Liver (tissue), 7 donors: ENCODE measurements at regions not wholly inside any gene's neighbourhood (a gene's known extent, or its start where the extent isn't known, plus 50 kb on each side); places are given as distances from the start of the nearest gene placed in this dataset.

Experiments
- DNase-seq: peaks from one replicate; pipeline ENCODE4 v3.0.0-alpha.2; 2017; ENCODE audit warnings: low spot score
- H3K27ac ChIP-seq, 2 donors: one replicate each; pipeline ENCODE4 v1.7.0; 2013; ENCODE audit warnings: inconsistent platforms in 2 of 2, low read length in 2 of 2, control low read depth in 1 of 2, low read depth in 1 of 2, mild to moderate bottlenecking in 1 of 2
- H3K27me3 ChIP-seq, 4 donors: one replicate each; pipeline versions ENCODE4 v1.6.1 to v1.7.0; 2013; ENCODE audit warnings: low read length in 3 of 4, inconsistent platforms in 1 of 4, mild to moderate bottlenecking in 1 of 4, moderate library complexity in 1 of 4; ENCODE audit not compliant: control insufficient read depth in 4 of 4, insufficient read depth in 4 of 4
- H3K36me3 ChIP-seq, 4 donors: one replicate each; pipeline versions ENCODE4 v1.6.1 to v1.7.0; 2013; ENCODE audit warnings: low read length in 3 of 4, mild to moderate bottlenecking in 3 of 4, low read depth in 1 of 4, moderate library complexity in 1 of 4; ENCODE audit not compliant: control insufficient read depth in 4 of 4, insufficient read depth in 3 of 4
- H3K4me1 ChIP-seq, 4 donors: one replicate each; pipeline versions ENCODE4 v1.6.1 to v1.7.0; 2013; ENCODE audit warnings: low read length in 3 of 4, mild to moderate bottlenecking in 3 of 4, moderate library complexity in 1 of 4; ENCODE audit not compliant: control insufficient read depth in 4 of 4, insufficient read depth in 4 of 4
- H3K4me3 ChIP-seq, 3 donors: one replicate each; pipeline versions ENCODE4 v1.6.1 to v1.7.0; 2013; ENCODE audit warnings: low read length in 3 of 3, control low read depth in 1 of 3, low read depth in 1 of 3, mild to moderate bottlenecking in 1 of 3
- H3K9ac ChIP-seq, 2 donors: one replicate each; pipeline ENCODE4 v1.7.0; 2013; ENCODE audit warnings: low read length in 2 of 2, mild to moderate bottlenecking in 2 of 2, moderate library complexity in 2 of 2, control low read depth in 1 of 2, low read depth in 1 of 2
- H3K9me3 ChIP-seq, 4 donors: one replicate each; pipeline versions ENCODE4 v1.6.1 to v1.7.0; 2013; ENCODE audit warnings: low read length in 3 of 4; ENCODE audit not compliant: control insufficient read depth in 4 of 4
- EGR1 ChIP-seq, 2 donors: IDR thresholded peaks; 2 replicates each; pipeline ENCODE4 v1.6.1; 2016 to 2018; ENCODE audit warnings: antibody characterized with exemption in 2 of 2, low read depth in 2 of 2
- FOXA1 ChIP-seq: IDR thresholded peaks from 2 replicates; pipeline ENCODE4 v1.6.1; 2016; ENCODE audit warnings: antibody characterized with exemption
- FOXA2 ChIP-seq: IDR thresholded peaks from 2 replicates; pipeline ENCODE4 v1.6.1; 2016; ENCODE audit warnings: antibody characterized with exemption
- GABPA ChIP-seq, 2 donors: IDR thresholded peaks in 1 of 2; conservative IDR thresholded peaks in 1 of 2; 2 replicates each; pipeline ENCODE4 v1.6.1; 2016; ENCODE audit warnings: antibody characterized with exemption in 2 of 2, mild to moderate bottlenecking in 1 of 2, moderate library complexity in 1 of 2
- HNF4A ChIP-seq, 2 donors: conservative IDR thresholded peaks; 2 replicates each; pipeline ENCODE4 v1.6.1; 2016; ENCODE audit warnings: antibody characterized with exemption in 2 of 2, mild to moderate bottlenecking in 2 of 2
- HNF4G ChIP-seq: IDR thresholded peaks from 2 replicates; pipeline ENCODE4 v1.6.1; 2016; ENCODE audit warnings: antibody characterized with exemption
- JUND ChIP-seq, 2 donors: IDR thresholded peaks; 2 replicates each; pipeline ENCODE4 v1.6.1; 2016; ENCODE audit warnings: antibody characterized with exemption in 2 of 2
- NR2F2 ChIP-seq: IDR thresholded peaks from 2 replicates; pipeline ENCODE4 v1.6.1; 2016; ENCODE audit warnings: antibody characterized with exemption
- RAD21 ChIP-seq, 2 donors: IDR thresholded peaks; 2 replicates each; pipeline ENCODE4 v1.6.1; 2016; ENCODE audit warnings: antibody characterized with exemption in 2 of 2, mild to moderate bottlenecking in 2 of 2
- RXRA ChIP-seq, 2 donors: IDR thresholded peaks; 2 replicates each; pipeline ENCODE4 v1.6.1; 2017 to 2018; ENCODE audit warnings: antibody characterized with exemption in 2 of 2, mild to moderate bottlenecking in 1 of 2
- SP1 ChIP-seq: IDR thresholded peaks from 2 replicates; pipeline ENCODE4 v1.6.1; 2018; ENCODE audit warnings: antibody characterized with exemption, mild to moderate bottlenecking
- TAF1 ChIP-seq: conservative IDR thresholded peaks from 2 replicates; pipeline ENCODE4 v1.6.1; 2016; ENCODE audit warnings: antibody characterized with exemption, mild to moderate bottlenecking
- YY1 ChIP-seq: IDR thresholded peaks from 2 replicates; pipeline ENCODE4 v1.6.1; 2016; ENCODE audit warnings: antibody characterized with exemption, mild to moderate bottlenecking
- TF ChIP-seq, protein P1 (sequence below): IDR thresholded peaks from 2 replicates; pipeline ENCODE4 v1.6.1; 2016; ENCODE audit warnings: antibody characterized with exemption
- TF ChIP-seq, protein P2 (sequence below): fragments of 150-350 bp; IDR thresholded peaks from 2 replicates; pipeline ENCODE4 v1.5.1; 2017; ENCODE audit warnings: improper control_type of control experiment, low read depth, low read length; ENCODE audit not compliant: missing input control
- TF ChIP-seq, protein P3 (sequence below): IDR thresholded peaks from 2 replicates; pipeline ENCODE4 v1.6.1; 2016; ENCODE audit warnings: antibody characterized with exemption
- TF ChIP-seq, protein P4 (sequence below): IDR thresholded peaks from 2 replicates; pipeline ENCODE4 v1.6.1; 2016; ENCODE audit warnings: antibody characterized with exemption
- TF ChIP-seq, protein P5 (sequence below): IDR thresholded peaks from 2 replicates; pipeline ENCODE4 v1.6.1; 2016; ENCODE audit warnings: antibody characterized with exemption, mild to moderate bottlenecking
- donor health status: healthy.
- donor health status: healthy.
- donor health status: healthy.
- donor health status: healthy.

DNA sequence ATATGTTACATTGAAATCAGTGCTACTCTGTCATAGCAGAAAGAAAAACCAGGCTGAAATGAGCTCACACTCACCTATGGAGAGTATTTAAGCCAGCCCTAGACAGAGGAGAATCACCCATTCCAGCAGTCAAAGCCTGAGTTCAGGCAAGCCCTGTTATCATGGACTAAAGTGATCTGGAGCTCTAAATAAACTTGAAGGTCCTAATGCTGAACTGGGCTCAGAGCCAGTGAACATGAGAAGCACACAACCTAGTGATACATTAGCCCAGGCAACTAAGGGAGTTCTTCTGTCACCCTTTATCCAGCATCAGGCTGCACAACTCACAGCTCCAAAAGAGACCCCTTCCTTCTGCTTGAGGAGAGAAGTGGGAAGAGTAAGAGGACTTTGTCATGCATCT, 425.0 kb downstream of the COL12A1 start:
- H3K9ac ChIP-seq, result no peak overlapping the region
- TF ChIP-seq TAF1, result no peak
- no peak for TF ChIP-seq HNF4A (conservative IDR thresholded peaks at IDR 0.05)
- no peak for TF ChIP-seq EGR1 (IDR thresholded peaks at IDR 0.05; ENCODE audit: low read depth in 2 of 2)
- TF ChIP-seq, protein P1, sequence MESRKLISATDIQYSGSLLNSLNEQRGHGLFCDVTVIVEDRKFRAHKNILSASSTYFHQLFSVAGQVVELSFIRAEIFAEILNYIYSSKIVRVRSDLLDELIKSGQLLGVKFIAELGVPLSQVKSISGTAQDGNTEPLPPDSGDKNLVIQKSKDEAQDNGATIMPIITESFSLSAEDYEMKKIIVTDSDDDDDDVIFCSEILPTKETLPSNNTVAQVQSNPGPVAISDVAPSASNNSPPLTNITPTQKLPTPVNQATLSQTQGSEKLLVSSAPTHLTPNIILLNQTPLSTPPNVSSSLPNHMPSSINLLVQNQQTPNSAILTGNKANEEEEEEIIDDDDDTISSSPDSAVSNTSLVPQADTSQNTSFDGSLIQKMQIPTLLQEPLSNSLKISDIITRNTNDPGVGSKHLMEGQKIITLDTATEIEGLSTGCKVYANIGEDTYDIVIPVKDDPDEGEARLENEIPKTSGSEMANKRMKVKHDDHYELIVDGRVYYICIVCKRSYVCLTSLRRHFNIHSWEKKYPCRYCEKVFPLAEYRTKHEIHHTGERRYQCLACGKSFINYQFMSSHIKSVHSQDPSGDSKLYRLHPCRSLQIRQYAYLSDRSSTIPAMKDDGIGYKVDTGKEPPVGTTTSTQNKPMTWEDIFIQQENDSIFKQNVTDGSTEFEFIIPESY, result no peak
- TF ChIP-seq GABPA (IDR thresholded peaks at IDR 0.05 in 1 of 2, conservative IDR thresholded peaks at IDR 0.05 in 1 of 2), result no peak
- no peak for TF ChIP-seq FOXA2
- no peak for TF ChIP-seq NR2F2
- TF ChIP-seq SP1, result no peak
- no peak for TF ChIP-seq FOXA1
- TF ChIP-seq, protein P2, sequence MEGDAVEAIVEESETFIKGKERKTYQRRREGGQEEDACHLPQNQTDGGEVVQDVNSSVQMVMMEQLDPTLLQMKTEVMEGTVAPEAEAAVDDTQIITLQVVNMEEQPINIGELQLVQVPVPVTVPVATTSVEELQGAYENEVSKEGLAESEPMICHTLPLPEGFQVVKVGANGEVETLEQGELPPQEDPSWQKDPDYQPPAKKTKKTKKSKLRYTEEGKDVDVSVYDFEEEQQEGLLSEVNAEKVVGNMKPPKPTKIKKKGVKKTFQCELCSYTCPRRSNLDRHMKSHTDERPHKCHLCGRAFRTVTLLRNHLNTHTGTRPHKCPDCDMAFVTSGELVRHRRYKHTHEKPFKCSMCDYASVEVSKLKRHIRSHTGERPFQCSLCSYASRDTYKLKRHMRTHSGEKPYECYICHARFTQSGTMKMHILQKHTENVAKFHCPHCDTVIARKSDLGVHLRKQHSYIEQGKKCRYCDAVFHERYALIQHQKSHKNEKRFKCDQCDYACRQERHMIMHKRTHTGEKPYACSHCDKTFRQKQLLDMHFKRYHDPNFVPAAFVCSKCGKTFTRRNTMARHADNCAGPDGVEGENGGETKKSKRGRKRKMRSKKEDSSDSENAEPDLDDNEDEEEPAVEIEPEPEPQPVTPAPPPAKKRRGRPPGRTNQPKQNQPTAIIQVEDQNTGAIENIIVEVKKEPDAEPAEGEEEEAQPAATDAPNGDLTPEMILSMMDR, result no peak
- TF ChIP-seq RAD21 (IDR thresholded peaks at IDR 0.05), result no peak
- TF ChIP-seq, protein P3, sequence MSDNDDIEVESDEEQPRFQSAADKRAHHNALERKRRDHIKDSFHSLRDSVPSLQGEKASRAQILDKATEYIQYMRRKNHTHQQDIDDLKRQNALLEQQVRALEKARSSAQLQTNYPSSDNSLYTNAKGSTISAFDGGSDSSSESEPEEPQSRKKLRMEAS, result no peak
- TF ChIP-seq YY1, result no peak
- no peak for TF ChIP-seq HNF4G
- no peak for TF ChIP-seq RXRA (IDR thresholded peaks at IDR 0.05)
- TF ChIP-seq, protein P4, sequence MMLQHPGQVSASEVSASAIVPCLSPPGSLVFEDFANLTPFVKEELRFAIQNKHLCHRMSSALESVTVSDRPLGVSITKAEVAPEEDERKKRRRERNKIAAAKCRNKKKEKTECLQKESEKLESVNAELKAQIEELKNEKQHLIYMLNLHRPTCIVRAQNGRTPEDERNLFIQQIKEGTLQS, result no peak
- TF ChIP-seq, protein P5, sequence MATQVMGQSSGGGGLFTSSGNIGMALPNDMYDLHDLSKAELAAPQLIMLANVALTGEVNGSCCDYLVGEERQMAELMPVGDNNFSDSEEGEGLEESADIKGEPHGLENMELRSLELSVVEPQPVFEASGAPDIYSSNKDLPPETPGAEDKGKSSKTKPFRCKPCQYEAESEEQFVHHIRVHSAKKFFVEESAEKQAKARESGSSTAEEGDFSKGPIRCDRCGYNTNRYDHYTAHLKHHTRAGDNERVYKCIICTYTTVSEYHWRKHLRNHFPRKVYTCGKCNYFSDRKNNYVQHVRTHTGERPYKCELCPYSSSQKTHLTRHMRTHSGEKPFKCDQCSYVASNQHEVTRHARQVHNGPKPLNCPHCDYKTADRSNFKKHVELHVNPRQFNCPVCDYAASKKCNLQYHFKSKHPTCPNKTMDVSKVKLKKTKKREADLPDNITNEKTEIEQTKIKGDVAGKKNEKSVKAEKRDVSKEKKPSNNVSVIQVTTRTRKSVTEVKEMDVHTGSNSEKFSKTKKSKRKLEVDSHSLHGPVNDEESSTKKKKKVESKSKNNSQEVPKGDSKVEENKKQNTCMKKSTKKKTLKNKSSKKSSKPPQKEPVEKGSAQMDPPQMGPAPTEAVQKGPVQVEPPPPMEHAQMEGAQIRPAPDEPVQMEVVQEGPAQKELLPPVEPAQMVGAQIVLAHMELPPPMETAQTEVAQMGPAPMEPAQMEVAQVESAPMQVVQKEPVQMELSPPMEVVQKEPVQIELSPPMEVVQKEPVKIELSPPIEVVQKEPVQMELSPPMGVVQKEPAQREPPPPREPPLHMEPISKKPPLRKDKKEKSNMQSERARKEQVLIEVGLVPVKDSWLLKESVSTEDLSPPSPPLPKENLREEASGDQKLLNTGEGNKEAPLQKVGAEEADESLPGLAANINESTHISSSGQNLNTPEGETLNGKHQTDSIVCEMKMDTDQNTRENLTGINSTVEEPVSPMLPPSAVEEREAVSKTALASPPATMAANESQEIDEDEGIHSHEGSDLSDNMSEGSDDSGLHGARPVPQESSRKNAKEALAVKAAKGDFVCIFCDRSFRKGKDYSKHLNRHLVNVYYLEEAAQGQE, result no peak
- no peak for TF ChIP-seq JUND (IDR thresholded peaks at IDR 0.05)
- no peaks in the 10 kb centered on the region for H3K27me3 ChIP-seq
- H3K36me3 ChIP-seq, result no peaks in the 10 kb centered on the region
- H3K4me3 ChIP-seq, result no peak overlapping the region
- H3K4me1 ChIP-seq, result no peaks in the 10 kb centered on the region
- no peaks in the 10 kb centered on the region for H3K9me3 ChIP-seq
- no peak for DNase-seq
- H3K27ac ChIP-seq, result no peak overlapping the region

DNA sequence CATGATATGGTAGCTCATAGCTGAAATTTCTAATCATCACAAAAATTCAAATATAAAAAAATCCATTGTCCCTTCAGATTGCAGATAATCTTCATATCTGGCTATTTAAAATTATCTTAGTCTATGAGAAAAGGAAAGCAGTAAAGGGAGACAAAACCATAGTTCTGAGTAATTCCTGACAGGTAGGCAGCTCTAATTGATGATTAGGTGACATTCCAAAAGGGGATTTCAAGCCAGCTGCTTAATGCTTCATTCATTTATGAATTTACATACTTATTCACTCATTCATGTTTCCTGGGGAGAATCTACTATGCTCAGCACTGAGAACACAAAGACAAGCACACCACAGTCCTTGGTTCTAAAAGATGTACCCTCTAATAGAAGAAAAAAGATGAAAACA, 437.1 kb downstream of the COL12A1 start:
- H3K4me1 ChIP-seq, result no peaks in the 10 kb centered on the region
- H3K9ac ChIP-seq, result no peak overlapping the region
- no peak overlapping the region for H3K27ac ChIP-seq
- H3K4me3 ChIP-seq, result no peak overlapping the region
- peaks cover 0 to 3% (median 0%) of the 10 kb centered on the region in 4 donors for H3K9me3 ChIP-seq
- H3K27me3 ChIP-seq, result peaks cover 0 to 2% (median 0%) of the 10 kb centered on the region in 4 donors
- H3K36me3 ChIP-seq, result no peaks in the 10 kb centered on the region
- DNase-seq, result no peak
- TF ChIP-seq HNF4G, result no peak
- TF ChIP-seq HNF4A (conservative IDR thresholded peaks at IDR 0.05), result no peak
- TF ChIP-seq, protein P1, result no peak
- TF ChIP-seq YY1, result no peak
- TF ChIP-seq TAF1, result no peak
- no peak for TF ChIP-seq GABPA (IDR thresholded peaks at IDR 0.05 in 1 of 2, conservative IDR thresholded peaks at IDR 0.05 in 1 of 2)
- TF ChIP-seq RAD21 (IDR thresholded peaks at IDR 0.05), result no peak
- no peak for TF ChIP-seq NR2F2
- no peak for TF ChIP-seq RXRA (IDR thresholded peaks at IDR 0.05)
- TF ChIP-seq FOXA2, result no peak
- TF ChIP-seq, protein P3, result no peak
- TF ChIP-seq, protein P4, result no peak
- no peak for TF ChIP-seq SP1
- TF ChIP-seq, protein P2, result no peak
- TF ChIP-seq FOXA1, result no peak
